SK-MEL-5 (cell line): ENCODE measurements at regions not wholly inside any gene's neighbourhood (a gene's known extent, or its start where the extent isn't known, plus 50 kb on each side); places are given as distances from the start of the nearest gene placed in this dataset.
A peak's percentile ranks its signal among the peaks of the same experiment; 100 is the strongest.
"Not testable (repeated sequence)": the region's sequence is repeated elsewhere in the genome, so short reads cannot be mapped to it uniquely, and the experiment has no call there.

ENCODE experiments used
- DNase-seq: peaks from one replicate; pipeline ENCODE4 v3.0.0-alpha.2; 2016; ENCODE audit warnings: low read depth, low spot score
- in situ Hi-C: cut with HindIII; loops from 2 replicates; pipeline ENCODE4 v1.10.0; 2016; ENCODE audit warnings: low sequenced_read_pairs, high pct_unique_total_duplicates, low pct_unique_long_range_greater_than_20kb
- small RNA-seq, 2 experiments: library from RNA; depleted of rRNA; stranded (forward); fragments of <200 nt; gene quantifications; one replicate each; pipeline ENCODE3, GENCODE V24; 2014

DNA sequence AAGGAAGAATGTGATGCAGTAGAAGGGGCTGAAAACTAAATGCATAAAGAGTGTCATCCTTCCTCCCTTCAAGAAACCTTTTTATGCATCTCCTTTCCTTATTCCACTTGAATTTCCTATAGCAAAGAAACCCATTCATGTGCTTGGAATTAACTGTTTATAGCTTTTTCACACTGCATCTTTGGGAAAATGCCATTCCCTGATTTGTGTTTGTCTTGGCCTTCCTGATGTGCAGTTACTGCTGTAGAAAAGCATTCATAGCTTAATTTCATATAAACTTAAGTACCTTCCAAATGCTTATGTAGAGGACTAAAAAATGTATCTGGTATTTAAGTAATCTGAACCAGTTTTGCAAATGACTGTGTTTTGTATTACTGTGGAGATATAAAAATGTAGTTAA is 61.8 kb downstream of the SDR9C7 start:
- DNase-seq = no peak
- in situ Hi-C loops = no loop called here

DNA sequence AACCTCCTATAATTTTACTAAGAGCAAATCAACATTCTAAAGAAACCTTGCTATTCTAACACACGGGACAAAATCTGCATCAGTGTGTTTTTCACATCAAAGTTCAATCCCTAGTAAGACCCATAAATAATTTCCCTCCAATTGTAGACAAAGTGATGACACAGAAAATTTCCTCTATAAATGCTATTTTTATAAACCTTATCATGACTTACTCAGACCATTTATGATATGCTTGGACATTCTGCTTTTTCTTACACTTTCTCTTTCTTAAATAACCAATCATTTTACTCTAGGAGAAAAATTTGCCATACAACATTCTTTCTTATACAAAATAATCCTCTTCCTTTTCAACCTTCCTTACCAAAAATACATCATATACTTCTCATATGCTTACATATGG is 67.0 kb downstream of the SDR9C7 start:
- in situ Hi-C loops = no loop called here
- no peak for DNase-seq

DNA sequence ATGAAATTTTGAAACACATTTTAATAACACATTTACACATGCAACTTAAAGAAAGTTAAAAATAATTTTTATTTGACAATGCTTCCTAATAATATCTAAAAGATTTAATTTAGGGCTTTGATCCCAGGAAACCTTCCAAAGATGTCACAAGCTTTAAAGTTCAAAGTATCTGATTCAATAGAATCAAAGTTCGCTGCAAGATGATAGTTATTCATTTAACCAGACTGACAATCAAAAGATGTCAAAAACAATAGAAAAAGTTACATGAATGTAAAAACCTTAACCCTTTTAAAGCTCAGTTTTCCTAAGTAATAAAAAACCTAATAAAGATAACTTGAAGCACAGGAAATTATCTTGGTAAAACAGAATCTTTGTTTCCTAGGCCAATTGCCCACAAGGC is 67.7 kb downstream of the SDR9C7 start:
- in situ Hi-C loops = no loop called here

DNA sequence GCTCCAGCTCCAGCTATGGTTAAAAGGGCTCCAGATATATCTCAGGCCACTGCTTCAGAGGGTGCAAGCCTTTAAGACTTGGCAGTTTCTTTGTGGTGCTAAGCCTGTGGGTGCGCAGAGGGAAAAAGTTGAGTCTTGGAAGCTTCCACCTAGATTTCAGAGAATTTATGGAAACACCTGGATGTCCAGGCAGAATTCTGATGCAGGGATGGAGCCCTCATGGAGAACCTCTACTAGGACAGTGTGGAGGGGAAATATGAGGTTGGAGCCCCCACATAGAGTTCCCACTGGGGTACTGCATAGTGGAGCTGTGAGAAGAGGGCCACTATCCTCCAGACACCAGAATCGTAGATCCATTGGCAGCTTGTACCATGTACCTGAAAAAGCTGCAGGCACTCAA is 69.9 kb downstream of the SDR9C7 start:
- no peak for DNase-seq
- in situ Hi-C loops = no loop called here

More for the DNA sequence above, 67.7 kb downstream of the SDR9C7 start:
- DNase-seq = no peak

DNA sequence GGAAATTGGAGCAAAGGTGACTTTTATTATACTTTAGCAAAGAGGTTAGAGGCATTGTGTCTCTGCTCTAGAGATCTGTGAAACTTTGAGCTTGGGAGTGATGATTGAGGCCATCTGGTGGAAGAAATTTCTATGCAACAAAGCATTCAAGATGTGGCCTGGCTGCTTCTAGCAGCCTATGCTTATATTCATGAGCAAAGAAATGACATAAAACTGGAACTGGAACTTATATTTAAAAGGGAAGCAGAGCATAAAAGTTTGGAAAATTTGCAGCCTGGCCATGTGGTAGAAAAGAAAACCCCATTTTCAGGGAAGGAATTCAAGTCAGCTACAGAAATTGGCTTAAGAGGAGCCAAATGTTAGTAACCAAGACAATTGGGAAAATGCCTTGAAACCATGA is 70.4 kb downstream of the SDR9C7 start:
- DNase-seq = no peak
- in situ Hi-C loops = no loop called here

DNA sequence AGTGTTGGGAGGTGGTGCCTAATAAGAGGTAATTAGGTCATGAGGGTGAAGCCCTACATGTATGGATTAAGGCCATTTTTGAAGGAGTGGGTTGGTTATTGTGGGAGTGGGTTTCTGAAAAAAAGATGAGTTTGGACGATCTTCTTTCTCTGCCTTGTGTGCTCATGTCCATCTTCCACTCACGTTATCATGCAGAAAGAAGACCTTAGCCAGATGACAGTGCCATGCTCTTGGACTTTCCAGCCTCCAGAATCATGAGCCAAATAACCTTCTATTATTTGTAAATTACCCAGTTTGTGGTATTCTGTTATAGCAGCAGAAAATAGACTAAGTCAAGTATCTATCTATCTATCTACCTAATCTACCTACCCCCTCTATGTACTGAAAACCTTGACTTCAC is 71.9 kb downstream of the SDR9C7 start:
- no peak for DNase-seq
- in situ Hi-C loops = no loop called here

DNA sequence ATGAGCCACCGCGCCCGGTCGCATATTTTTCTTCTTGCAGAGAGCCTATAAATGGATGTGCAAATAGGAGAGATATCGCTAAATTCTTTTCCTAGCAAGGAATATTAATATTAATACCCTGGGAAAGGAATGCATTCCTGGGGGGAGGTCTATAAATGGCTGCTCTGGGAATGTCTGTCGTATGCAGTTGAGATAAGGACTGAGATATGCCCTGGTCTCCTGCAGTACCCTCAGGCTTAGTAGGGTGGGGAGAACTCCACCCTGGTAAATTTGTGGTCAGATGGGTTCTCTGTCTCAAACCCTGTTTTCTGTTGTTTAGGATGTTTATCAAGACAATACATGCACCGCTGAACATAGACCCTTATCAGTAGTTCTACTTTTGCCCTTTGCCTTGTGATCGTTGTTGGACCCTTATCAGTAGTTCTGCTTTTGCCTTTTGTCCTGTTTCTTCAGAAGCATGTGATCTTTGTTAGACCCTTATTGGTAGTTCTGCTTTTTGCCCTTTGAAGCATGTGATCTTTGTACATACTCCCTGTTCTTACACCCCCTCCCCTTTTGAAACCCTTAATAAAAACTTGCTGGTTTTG is 80.7 kb downstream of the SDR9C7 start:
- DNase-seq, in situ Hi-C loops: not testable (repeated sequence)

DNA sequence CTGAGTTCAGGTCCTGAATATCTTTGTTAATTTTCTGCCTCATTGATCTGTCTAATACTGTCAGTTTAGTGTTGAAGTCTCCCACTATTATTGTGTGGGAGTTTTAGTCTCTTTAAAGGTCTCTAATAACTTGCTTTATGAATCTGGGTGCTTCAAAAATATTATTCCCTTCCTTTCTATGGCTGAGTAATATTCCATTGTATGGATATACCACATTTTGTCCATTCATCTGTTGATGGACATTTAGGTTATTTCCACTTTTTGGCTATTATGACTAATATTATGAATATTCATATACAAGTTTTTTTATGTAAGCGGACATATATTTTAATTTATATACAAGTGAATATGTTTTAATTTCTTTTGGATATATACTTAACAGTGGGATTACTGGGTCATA is 82.7 kb downstream of the SDR9C7 start:
- in situ Hi-C loops = no loop called here
- no peak for DNase-seq

DNA sequence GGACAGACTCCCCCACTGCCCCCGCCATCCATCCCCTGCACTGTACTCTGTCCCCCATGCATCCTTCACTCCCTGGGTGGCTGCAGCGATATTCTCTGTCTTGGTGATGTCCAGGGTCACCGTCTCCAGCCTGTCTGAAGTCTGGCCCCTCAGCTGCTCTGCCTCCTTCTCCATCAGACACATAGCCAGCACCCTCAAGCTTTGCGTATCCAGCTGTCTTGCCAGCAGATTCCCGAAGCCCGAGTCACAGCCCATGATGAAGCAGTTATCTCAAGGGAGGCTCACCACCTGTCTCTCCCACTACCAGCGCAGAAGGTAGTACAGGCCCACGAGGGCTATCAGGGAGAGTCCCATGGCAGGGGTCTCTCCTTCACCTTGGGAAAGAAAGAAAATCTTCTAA is 77.8 kb downstream of the HSD17B6 start:
- in situ Hi-C loops = no loop called here
- no peak for DNase-seq

DNA sequence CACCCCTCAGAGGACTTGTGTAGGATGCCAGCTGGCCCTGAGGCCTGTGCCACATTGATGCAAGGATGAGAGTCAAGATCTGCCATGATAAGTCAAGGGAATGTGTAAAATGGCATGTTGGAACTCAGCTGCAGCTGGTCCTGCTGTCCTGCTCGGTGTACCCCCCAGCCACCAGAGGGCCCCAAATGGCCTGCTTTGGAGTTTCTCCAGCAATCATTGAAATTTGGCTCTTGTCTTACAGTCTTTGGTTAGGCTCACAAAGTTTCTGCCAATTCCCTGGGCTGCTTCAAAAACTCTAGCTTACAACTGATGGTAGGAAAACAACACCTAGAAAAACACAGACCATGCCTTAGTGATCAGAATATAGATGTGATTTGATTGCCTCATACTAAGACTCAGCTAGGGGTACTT is 76.8 kb downstream of the HSD17B6 start:
- peak; percentile 59 for DNase-seq
- in situ Hi-C loops = no loop called here

DNA sequence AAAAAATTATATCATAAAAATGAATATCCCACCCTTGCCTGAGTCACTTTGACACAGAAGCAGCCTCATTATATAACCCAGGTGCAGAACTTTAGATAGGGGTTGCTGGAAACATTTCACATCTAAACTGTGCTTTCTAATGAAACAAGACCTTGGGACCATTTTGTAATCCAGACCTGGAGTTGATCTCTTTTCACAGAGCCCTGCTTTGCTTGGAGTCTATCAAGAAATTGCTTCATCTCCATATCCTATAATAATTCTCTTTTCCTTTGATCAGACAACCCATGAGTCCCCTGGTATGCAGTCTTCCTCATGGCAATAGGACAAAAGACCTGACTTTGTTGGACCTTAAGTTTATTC is 76.3 kb downstream of the HSD17B6 start:
- in situ Hi-C loops = no loop called here
- no peak for DNase-seq

DNA sequence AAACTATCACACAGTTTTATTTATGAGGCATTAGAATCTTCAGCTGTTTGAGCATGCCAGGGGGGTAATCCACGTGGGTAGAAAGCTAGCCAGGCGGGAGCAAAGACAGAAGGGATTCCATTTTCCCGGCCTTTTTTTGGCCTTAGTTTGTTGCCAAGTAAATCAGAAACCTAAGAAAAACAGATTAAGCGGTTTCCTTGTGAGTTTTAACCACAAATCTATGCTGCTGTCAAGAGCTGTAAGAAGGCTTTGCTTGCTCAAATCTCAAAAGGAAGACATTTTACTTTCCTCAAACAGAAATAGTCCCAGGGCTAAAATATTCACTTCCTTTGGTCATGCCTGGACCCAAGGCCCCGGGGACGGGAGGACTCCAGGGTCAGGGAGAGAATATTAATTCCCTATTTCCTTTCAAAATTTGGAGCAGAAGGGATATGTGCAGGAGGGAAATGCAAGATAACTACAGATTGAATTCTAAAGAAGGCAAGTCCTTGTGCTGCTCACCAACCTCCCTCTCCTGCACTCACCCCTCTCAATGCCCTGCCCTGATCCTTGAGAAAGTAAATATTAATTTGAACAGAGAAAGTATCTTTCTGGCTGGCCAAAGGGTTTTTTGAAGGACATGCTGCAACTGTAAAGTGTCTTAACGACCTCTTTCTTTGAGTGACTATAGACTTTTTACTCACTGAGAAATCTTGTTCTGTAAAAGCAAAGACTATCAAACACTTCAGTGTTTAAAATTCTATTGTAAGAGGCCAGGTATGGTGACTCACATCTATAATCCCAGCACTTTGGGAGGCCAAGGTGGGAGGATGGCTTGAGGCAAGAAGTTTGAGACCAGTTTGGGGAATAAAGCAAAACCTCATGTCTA is 75.7 kb downstream of the HSD17B6 start:
- in situ Hi-C loops = no loop called here
- no peak for DNase-seq

Small RNA genes in the stretch of these regions (small RNA-seq; reads per million reads assigned to genes)
- 0 reads per million in 2 experiments for gene AC121758.2
- gene RF00554 = 0 reads per million in 2 experiments
